ENCODE measurements at regions not wholly inside any gene's neighbourhood (a gene's known extent, or its start where the extent isn't known, plus 50 kb on each side); places are given as distances from the start of the nearest gene placed in this dataset.

- peak; percentile 86 for TF ChIP-seq CTCF (IDR thresholded peaks at IDR 0.05; ENCODE audit: low read depth, low read length)
- DNase-seq (ENCODE audit: extremely low read depth, low read depth), result peak; percentile 30
These were observed 80.9 kb downstream of the SLC41A2 start for GRCh38 chr12:104877103-104877705.

- DNase-seq (ENCODE audit: extremely low read depth, low read depth), result no peak
- no peak for TF ChIP-seq CTCF (IDR thresholded peaks at IDR 0.05; ENCODE audit: low read depth, low read length)
These were observed 84.7 kb downstream of the SLC41A2 start for GRCh38 chr12:104873374-104873773.

- no peak for TF ChIP-seq CTCF (IDR thresholded peaks at IDR 0.05; ENCODE audit: low read depth, low read length)
- no peak for DNase-seq (ENCODE audit: extremely low read depth, low read depth)
These were observed 87.3 kb downstream of the SLC41A2 start for GRCh38 chr12:104870797-104871196.

- DNase-seq (ENCODE audit: extremely low read depth, low read depth), result peak; percentile 32
- TF ChIP-seq CTCF (IDR thresholded peaks at IDR 0.05; ENCODE audit: low read depth, low read length), result no peak
These were observed 91.8 kb downstream of the SLC41A2 start for GRCh38 chr12:104866291-104866690.

GRCh38 chr12:104865080-104865479 lies 93.0 kb downstream of the SLC41A2 start:
- TF ChIP-seq CTCF (IDR thresholded peaks at IDR 0.05; ENCODE audit: low read depth, low read length), result no peak
- DNase-seq (ENCODE audit: extremely low read depth, low read depth), result no peak

GRCh38 chr12:104864668-104865067 lies 93.4 kb downstream of the SLC41A2 start:
- TF ChIP-seq CTCF (IDR thresholded peaks at IDR 0.05; ENCODE audit: low read depth, low read length), result no peak
- no peak for DNase-seq (ENCODE audit: extremely low read depth, low read depth)

GRCh38 chr12:104863296-104863948 lies 94.7 kb downstream of the SLC41A2 start:
- peak; percentile 47 for DNase-seq (ENCODE audit: extremely low read depth, low read depth)
- TF ChIP-seq CTCF (IDR thresholded peaks at IDR 0.05; ENCODE audit: low read depth, low read length), result peak; percentile 12; the same call in 1 of the 2 replicates
